DOHH2 (cell line): ENCODE measurements at regions not wholly inside any gene's neighbourhood (a gene's known extent, or its start where the extent isn't known, plus 50 kb on each side); places are given as distances from the start of the nearest gene placed in this dataset.

ENCODE experiments used
- CTCF ChIP-seq: fragments of 200-600 bp; sonication (generic); IDR thresholded peaks from one replicate; pipeline ENCODE4 v1.5.1; 2014; ENCODE audit warnings: antibody characterized with exemption, mild to moderate bottlenecking, low read depth, low read length; ENCODE audit not compliant: poor library complexity, severe bottlenecking
- EZH2phosphoT487 ChIP-seq: fragments of 200-600 bp; sonication (generic); IDR thresholded peaks from 2 replicates; pipeline ENCODE4 v1.6.1; 2017; ENCODE audit warnings: borderline replicate concordance, mild to moderate bottlenecking, antibody characterized with exemption, low read length, moderate library complexity, mixed read lengths

GRCh38 chr4:108264693-108265092 is 96.0 kb upstream of the LEF1 start:
- TF ChIP-seq CTCF = no peak
- TF ChIP-seq EZH2phosphoT487 = no peak
